ENCODE measurements at regions not wholly inside any gene's neighbourhood (a gene's known extent, or its start where the extent isn't known, plus 50 kb on each side); places are given as distances from the start of the nearest gene placed in this dataset.

GRCh38 chr11:83336993-83337392 lies 50.8 kb upstream of the CCDC90B start:
- Histone ChIP-seq H3K4me3 (ENCODE audit: low read length in 3 of 3) (no peak overlapping the region), H3K9ac (ENCODE audit: low read length in 3 of 3) (no peak overlapping the region), H3K4me1 (ENCODE audit: control insufficient read depth in 2 of 3, insufficient read depth in 2 of 3, low read depth in 1 of 3, low read length in 3 of 3) (no peaks in the 10 kb centered on the region), H3K27me3 (ENCODE audit: control insufficient read depth, insufficient read depth, low read length) (no peaks in the 10 kb centered on the region), H3K27ac (ENCODE audit: low read depth in 2 of 2, low read length in 2 of 2) (no peak overlapping the region), H3K9me3 (ENCODE audit: control insufficient read depth in 2 of 3, insufficient read depth in 1 of 3, low read length in 3 of 3) (no peaks in the 10 kb centered on the region), H3K36me3 (ENCODE audit: control insufficient read depth in 2 of 3, insufficient read depth in 3 of 3, low read length in 3 of 3) (no peaks in the 10 kb centered on the region)
- intact Hi-C loops (cut with DNase I): no loop called here
- FAIRE-seq: no peak
- DNase-seq: no peak
- no peak for TF ChIP-seq CTCF (IDR thresholded peaks at IDR 0.05; ENCODE audit: borderline replicate concordance, extremely low read depth, insufficient read depth)
